Panc1 (cell line): ENCODE measurements at regions not wholly inside any gene's neighbourhood (a gene's known extent, or its start where the extent isn't known, plus 50 kb on each side); places are given as distances from the start of the nearest gene placed in this dataset.

ENCODE experiments used
- CTCF ChIP-seq: fragments of 450-650 bp; IDR thresholded peaks from 2 replicates; pipeline ENCODE4 v1.5.1; 2017; ENCODE audit warnings: mild to moderate bottlenecking
- POLR2AphosphoS5 ChIP-seq: IDR thresholded peaks from 2 replicates; pipeline ENCODE4 v1.6.1; 2012; ENCODE audit warnings: mild to moderate bottlenecking, low read depth, low read length, moderate library complexity
- REST ChIP-seq, 2 experiments: IDR thresholded peaks; 2 replicates each; pipeline ENCODE4 v1.6.1; 2011 to 2012; ENCODE audit warnings: low read depth in 2 of 2, control low read depth in 1 of 2, low read length in 1 of 2, mild to moderate bottlenecking in 1 of 2, moderate library complexity in 1 of 2; ENCODE audit not compliant: insufficient read depth in 1 of 2
- SIN3A ChIP-seq: IDR thresholded peaks from 2 replicates; pipeline ENCODE4 v1.6.1; 2012; ENCODE audit warnings: low read depth, mild to moderate bottlenecking, low read length, moderate library complexity, borderline replicate concordance; ENCODE audit not compliant: insufficient read depth

- TF ChIP-seq SIN3A (no peak), CTCF (no peak), POLR2AphosphoS5 (no peak), REST (IDR thresholded peaks at IDR 0.05; ENCODE audit: insufficient read depth in 1 of 2, low read depth in 2 of 2, low read length in 1 of 2) (no peak)
These were observed 699.1 kb upstream of the AMOT start for GRCh38 chrX:113539599-113540356.
